ENCODE measurements at regions not wholly inside any gene's neighbourhood (a gene's known extent, or its start where the extent isn't known, plus 50 kb on each side); places are given as distances from the start of the nearest gene placed in this dataset.

DNA sequence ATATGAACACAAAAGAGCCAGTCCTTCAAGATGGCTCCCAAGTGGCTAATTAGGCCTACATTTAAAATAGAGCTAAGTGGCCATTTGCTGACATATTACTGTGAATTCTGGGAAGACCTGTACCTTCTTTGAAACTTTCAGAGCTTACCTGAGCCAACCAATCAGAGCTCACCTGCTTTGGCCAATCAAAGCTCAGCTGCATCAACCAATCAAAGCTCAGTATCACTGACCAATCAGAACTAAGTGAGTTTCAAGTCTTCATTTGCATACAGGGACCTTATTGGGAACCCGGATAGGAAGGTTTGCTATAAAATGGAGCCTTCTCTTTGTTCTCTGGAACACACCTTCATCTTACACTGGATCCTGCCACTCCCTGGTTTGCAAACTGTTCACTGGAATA is 63.7 kb downstream of the FOXL1 start:
- Histone ChIP-seq H3K36me3 (ENCODE audit: control insufficient read depth, insufficient read depth, low read length) (no peaks in the 10 kb centered on the region), H3K27me3 (ENCODE audit: control insufficient read depth, insufficient read depth, low read length, poor library complexity, severe bottlenecking) (no peaks in the 10 kb centered on the region), H3K27ac (ENCODE audit: low read depth, low read length) (no peak overlapping the region), H3K4me3 (ENCODE audit: low read length) (no peak overlapping the region), H3K4me1 (ENCODE audit: control insufficient read depth, insufficient read depth, low read length) (no peaks in the 10 kb centered on the region), H3K9ac (ENCODE audit: extremely low read depth, low read length, poor library complexity, severe bottlenecking) (no peak overlapping the region), H3K9me3 (ENCODE audit: control insufficient read depth, low read length) (no peaks in the 10 kb centered on the region)
- H3K36me3 Mint-ChIP-seq (ENCODE audit: low read depth) = no peaks in the 10 kb centered on the region
- peaks cover 10% of the 10 kb centered on the region for H3K4me1 Mint-ChIP-seq
- no peak overlapping the region for H3K4me3 Mint-ChIP-seq
- DNase-seq = no peak
- H3K27me3 Mint-ChIP-seq (ENCODE audit: insufficient read depth) = peaks cover 1% of the 10 kb centered on the region
- H3K9me3 Mint-ChIP-seq = peaks cover under 1% of the 10 kb centered on the region
- no peak overlapping the region for H3K27ac Mint-ChIP-seq
- 90 to 97% methylated on average over 1 of the region's 1 CpG for WGBS, 2 experiments (ENCODE audit: insufficient coverage in 1 of 2, insufficient read length in 1 of 2)
- TF ChIP-seq, protein P1, sequence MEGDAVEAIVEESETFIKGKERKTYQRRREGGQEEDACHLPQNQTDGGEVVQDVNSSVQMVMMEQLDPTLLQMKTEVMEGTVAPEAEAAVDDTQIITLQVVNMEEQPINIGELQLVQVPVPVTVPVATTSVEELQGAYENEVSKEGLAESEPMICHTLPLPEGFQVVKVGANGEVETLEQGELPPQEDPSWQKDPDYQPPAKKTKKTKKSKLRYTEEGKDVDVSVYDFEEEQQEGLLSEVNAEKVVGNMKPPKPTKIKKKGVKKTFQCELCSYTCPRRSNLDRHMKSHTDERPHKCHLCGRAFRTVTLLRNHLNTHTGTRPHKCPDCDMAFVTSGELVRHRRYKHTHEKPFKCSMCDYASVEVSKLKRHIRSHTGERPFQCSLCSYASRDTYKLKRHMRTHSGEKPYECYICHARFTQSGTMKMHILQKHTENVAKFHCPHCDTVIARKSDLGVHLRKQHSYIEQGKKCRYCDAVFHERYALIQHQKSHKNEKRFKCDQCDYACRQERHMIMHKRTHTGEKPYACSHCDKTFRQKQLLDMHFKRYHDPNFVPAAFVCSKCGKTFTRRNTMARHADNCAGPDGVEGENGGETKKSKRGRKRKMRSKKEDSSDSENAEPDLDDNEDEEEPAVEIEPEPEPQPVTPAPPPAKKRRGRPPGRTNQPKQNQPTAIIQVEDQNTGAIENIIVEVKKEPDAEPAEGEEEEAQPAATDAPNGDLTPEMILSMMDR (conservative IDR thresholded peaks at IDR 0.05) = no peak

DNA sequence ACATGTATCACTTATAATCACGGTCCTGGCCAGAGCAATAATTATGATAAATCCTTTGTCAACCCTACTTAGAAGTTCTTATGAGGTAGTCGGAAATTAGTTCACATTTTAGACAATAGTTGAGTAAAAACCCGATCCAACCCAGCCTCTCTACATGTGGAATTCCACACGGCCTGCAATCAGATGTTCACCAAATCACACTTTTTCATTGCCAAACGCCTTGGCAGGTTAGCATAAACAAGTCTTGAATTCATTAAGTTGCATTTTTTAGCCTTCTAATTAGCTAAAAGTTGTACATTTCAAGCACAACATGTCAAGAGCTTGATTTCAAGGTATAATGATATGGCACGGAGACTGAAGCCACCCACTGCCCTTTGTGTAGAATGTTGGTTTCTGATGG is 65.3 kb downstream of the FOXL1 start:
- DNase-seq = no peak
- H3K9ac ChIP-seq (ENCODE audit: extremely low read depth, low read length, poor library complexity, severe bottlenecking) = no peak overlapping the region
- WGBS, 2 experiments (ENCODE audit: insufficient coverage in 1 of 2, insufficient read length in 1 of 2) = 71 to 76% methylated on average over 6 of the region's 6 CpGs
- Mint-ChIP-seq H3K9me3 (peaks cover 13% of the 10 kb centered on the region), H3K4me1 (no peaks in the 10 kb centered on the region), H3K27me3 (ENCODE audit: insufficient read depth) (peaks cover 3% of the 10 kb centered on the region), H3K27ac (no peak overlapping the region), H3K4me3 (no peak overlapping the region), H3K36me3 (ENCODE audit: low read depth) (no peaks in the 10 kb centered on the region)
- peaks cover 9% of the 10 kb centered on the region for H3K9me3 ChIP-seq (ENCODE audit: control insufficient read depth, low read length)
- no peak overlapping the region for H3K4me3 ChIP-seq (ENCODE audit: low read length)
- H3K36me3 ChIP-seq (ENCODE audit: control insufficient read depth, insufficient read depth, low read length) = no peaks in the 10 kb centered on the region
- TF ChIP-seq, protein P1 (conservative IDR thresholded peaks at IDR 0.05) = no peak
- no peak overlapping the region for H3K27ac ChIP-seq (ENCODE audit: low read depth, low read length)
- no peaks in the 10 kb centered on the region for H3K27me3 ChIP-seq (ENCODE audit: control insufficient read depth, insufficient read depth, low read length, poor library complexity, severe bottlenecking)
- no peaks in the 10 kb centered on the region for H3K4me1 ChIP-seq (ENCODE audit: control insufficient read depth, insufficient read depth, low read length)

DNA sequence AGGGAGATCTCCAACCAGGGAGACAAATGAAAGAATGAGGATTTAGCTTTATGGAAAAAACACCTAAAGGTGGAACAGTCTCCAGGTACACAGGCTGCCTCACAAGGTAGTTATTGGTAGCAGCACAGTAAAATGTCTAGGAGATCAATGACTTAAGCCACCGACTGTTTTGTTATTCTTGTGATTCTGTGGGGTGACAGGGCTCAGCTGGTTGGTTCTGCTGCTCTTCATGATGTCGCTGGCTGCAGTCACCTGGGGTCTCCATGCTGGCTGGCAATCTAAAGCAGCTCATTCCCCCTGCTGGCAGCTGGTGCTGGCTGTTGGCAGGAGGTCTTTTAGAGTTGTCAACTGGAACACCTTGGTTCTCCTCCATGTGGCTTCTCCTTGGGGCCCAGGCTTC is 69.2 kb downstream of the FOXL1 start:
- H3K9me3 Mint-ChIP-seq = peaks cover 13% of the 10 kb centered on the region
- H3K4me3 Mint-ChIP-seq = no peak overlapping the region
- no peak for DNase-seq
- 92% methylated on average over 2 of the region's 2 CpGs for WGBS, 2 experiments (ENCODE audit: insufficient coverage in 1 of 2, insufficient read length in 1 of 2)
- Histone ChIP-seq H3K4me1 (ENCODE audit: control insufficient read depth, insufficient read depth, low read length) (no peaks in the 10 kb centered on the region), H3K4me3 (ENCODE audit: low read length) (no peak overlapping the region), H3K27ac (ENCODE audit: low read depth, low read length) (no peak overlapping the region), H3K9me3 (ENCODE audit: control insufficient read depth, low read length) (peaks cover 9% of the 10 kb centered on the region), H3K9ac (ENCODE audit: extremely low read depth, low read length, poor library complexity, severe bottlenecking) (no peak overlapping the region), H3K27me3 (ENCODE audit: control insufficient read depth, insufficient read depth, low read length, poor library complexity, severe bottlenecking) (no peaks in the 10 kb centered on the region), H3K36me3 (ENCODE audit: control insufficient read depth, insufficient read depth, low read length) (no peaks in the 10 kb centered on the region)
- H3K4me1 Mint-ChIP-seq = no peaks in the 10 kb centered on the region
- no peaks in the 10 kb centered on the region for H3K36me3 Mint-ChIP-seq (ENCODE audit: low read depth)
- TF ChIP-seq, protein P1 (conservative IDR thresholded peaks at IDR 0.05) = no peak
- no peak overlapping the region for H3K27ac Mint-ChIP-seq
- H3K27me3 Mint-ChIP-seq (ENCODE audit: insufficient read depth) = peaks cover 5% of the 10 kb centered on the region

All from endodermal cell (in vitro differentiated cells).